HEK293 (cell line): ENCODE measurements at regions not wholly inside any gene's neighbourhood (a gene's known extent, or its start where the extent isn't known, plus 50 kb on each side); places are given as distances from the start of the nearest gene placed in this dataset.

Experiments
- CTCF ChIA-PET: fragments of 350-600 bp; formaldehyde crosslinking; extraction: SDS; loops from one replicate; lab custom pipeline; 2021; ENCODE audit warnings: antibody characterized with exemption; lab: Yijun Ruan, JAX
- POLR2A ChIA-PET: fragments of 300-600 bp; formaldehyde crosslinking; extraction: SDS; loops from one replicate; lab custom pipeline; 2020; ENCODE audit warnings: antibody characterized with exemption, inconsistent platforms; lab: Yijun Ruan, JAX
- H3K27ac ChIP-seq: fragments of 200-500 bp; sonication (Bioruptor generic); 2 replicates; pipeline ENCODE4 v1.5.1; 2014; ENCODE audit warnings: low read depth, low read length, control low read depth, inconsistent platforms; ENCODE audit errors: extremely low read depth
- H3K36me3 ChIP-seq, 2 experiments: fragments of 200-500 bp in 1 of 2; sonication (Bioruptor generic) in 1 of 2; 1 replicate in 1 of 2; 2 replicates in 1 of 2; pipeline ENCODE4 v1.5.1; 2014 to 2017; ENCODE audit warnings: inconsistent platforms in 2 of 2, low read length in 2 of 2; ENCODE audit not compliant: control insufficient read depth in 2 of 2, insufficient read depth in 1 of 2
- H3K4me1 ChIP-seq: fragments of 200-500 bp; sonication (Bioruptor generic); 2 replicates; pipeline ENCODE4 v1.5.1; 2014; ENCODE audit warnings: mild to moderate bottlenecking, low read length, inconsistent platforms; ENCODE audit not compliant: control insufficient read depth, insufficient read depth
- H3K4me3 ChIP-seq: 2 replicates; pipeline ENCODE4 v1.5.1; 2011; ENCODE audit warnings: low read depth, mild to moderate bottlenecking, control low read depth, low read length, moderate library complexity
- H3K9me3 ChIP-seq: fragments of 200-500 bp; sonication (Bioruptor generic); 2 replicates; pipeline ENCODE4 v1.5.1; 2014; ENCODE audit warnings: low read depth, low read length, inconsistent platforms; ENCODE audit not compliant: control insufficient read depth, insufficient read depth
- CTCF ChIP-seq: fragments of 450-650 bp; formaldehyde crosslinking; IDR thresholded peaks from 2 replicates; pipeline ENCODE4 v1.5.1; 2016; ENCODE audit warnings: missing biosample characterization, missing genetic modification characterization
- FEZF1 ChIP-seq: fragments of 450-650 bp; formaldehyde crosslinking; IDR thresholded peaks from 2 replicates; pipeline ENCODE4 v1.5.1; 2016; ENCODE audit warnings: missing biosample characterization, missing genetic modification characterization
- PRDM1 ChIP-seq: fragments of 450-650 bp; formaldehyde crosslinking; IDR thresholded peaks from 2 replicates; pipeline ENCODE4; 2016; ENCODE audit warnings: missing biosample characterization, missing genetic modification characterization
- SP7 ChIP-seq: fragments of 450-650 bp; formaldehyde crosslinking; IDR thresholded peaks from 2 replicates; pipeline ENCODE4 v1.5.1; 2016; ENCODE audit warnings: missing biosample characterization, missing genetic modification characterization
- ZBTB17 ChIP-seq: fragments of 450-650 bp; formaldehyde crosslinking; IDR thresholded peaks from 2 replicates; pipeline ENCODE4 v1.5.1; 2016; ENCODE audit warnings: missing biosample characterization, missing genetic modification characterization
- ZEB2 ChIP-seq: fragments of 450-650 bp; formaldehyde crosslinking; IDR thresholded peaks from 2 replicates; pipeline ENCODE4 v1.5.1; 2016; ENCODE audit warnings: missing biosample characterization, missing genetic modification characterization
- ZFP69B ChIP-seq: fragments of 450-650 bp; formaldehyde crosslinking; IDR thresholded peaks from 2 replicates; pipeline ENCODE4 v1.5.1; 2016; ENCODE audit warnings: missing biosample characterization, missing genetic modification characterization
- ZNF157 ChIP-seq: fragments of 450-650 bp; formaldehyde crosslinking; IDR thresholded peaks from 2 replicates; pipeline ENCODE4 v1.5.1; 2016; ENCODE audit warnings: missing biosample characterization, missing genetic modification characterization
- ZNF202 ChIP-seq: fragments of 450-650 bp; formaldehyde crosslinking; IDR thresholded peaks from 2 replicates; pipeline ENCODE4 v1.5.1; 2016; ENCODE audit warnings: missing biosample characterization, missing genetic modification characterization, borderline replicate concordance
- ZNF211 ChIP-seq: fragments of 450-650 bp; formaldehyde crosslinking; IDR thresholded peaks from 2 replicates; pipeline ENCODE4 v1.5.1; 2016; ENCODE audit warnings: low read depth, missing biosample characterization, missing genetic modification characterization
- ZNF214 ChIP-seq: fragments of 450-650 bp; formaldehyde crosslinking; IDR thresholded peaks from 2 replicates; pipeline ENCODE4 v1.5.1; 2017; ENCODE audit warnings: missing biosample characterization, mild to moderate bottlenecking, missing genetic modification characterization, borderline replicate concordance
- ZNF311 ChIP-seq: fragments of 450-650 bp; formaldehyde crosslinking; IDR thresholded peaks from 2 replicates; pipeline ENCODE4 v1.5.1; 2017; ENCODE audit warnings: missing biosample characterization, missing genetic modification characterization, borderline replicate concordance
- ZNF350 ChIP-seq: fragments of 450-650 bp; formaldehyde crosslinking; IDR thresholded peaks from 2 replicates; pipeline ENCODE4 v1.5.0; 2017; ENCODE audit warnings: missing biosample characterization, mild to moderate bottlenecking, missing genetic modification characterization
- ZNF354C ChIP-seq: fragments of 450-650 bp; formaldehyde crosslinking; IDR thresholded peaks from 2 replicates; pipeline ENCODE4 v1.5.1; 2016; ENCODE audit warnings: missing biosample characterization, missing genetic modification characterization, low read depth, borderline replicate concordance
- ZNF416 ChIP-seq: fragments of 450-650 bp; formaldehyde crosslinking; IDR thresholded peaks from 2 replicates; pipeline ENCODE4 v1.5.1; 2016; ENCODE audit warnings: missing biosample characterization, missing genetic modification characterization
- ZNF521 ChIP-seq: fragments of 450-650 bp; formaldehyde crosslinking; IDR thresholded peaks from 2 replicates; pipeline ENCODE4 v1.5.1; 2017; ENCODE audit warnings: missing biosample characterization, mild to moderate bottlenecking, missing genetic modification characterization
- ZNF544 ChIP-seq: fragments of 450-650 bp; formaldehyde crosslinking; IDR thresholded peaks from 2 replicates; pipeline ENCODE4 v1.5.0; 2017; ENCODE audit warnings: missing biosample characterization, missing genetic modification characterization
- ZNF555 ChIP-seq: fragments of 450-650 bp; formaldehyde crosslinking; conservative IDR thresholded peaks from 2 replicates; pipeline ENCODE4 v1.5.1; 2017; ENCODE audit warnings: missing biosample characterization, mild to moderate bottlenecking, missing genetic modification characterization, inconsistent platforms
- ZNF580 ChIP-seq: fragments of 450-650 bp; formaldehyde crosslinking; IDR thresholded peaks from 2 replicates; pipeline ENCODE4 v1.5.1; 2016; ENCODE audit warnings: missing biosample characterization, missing genetic modification characterization
- ZNF791 ChIP-seq: fragments of 450-650 bp; formaldehyde crosslinking; IDR thresholded peaks from 2 replicates; pipeline ENCODE4 v1.5.1; 2016; ENCODE audit warnings: missing biosample characterization, missing genetic modification characterization
- ZNF792 ChIP-seq: fragments of 450-650 bp; formaldehyde crosslinking; IDR thresholded peaks from 2 replicates; pipeline ENCODE4 v1.5.1; 2016; ENCODE audit warnings: missing biosample characterization, missing genetic modification characterization
- ZSCAN16 ChIP-seq: fragments of 450-650 bp; formaldehyde crosslinking; IDR thresholded peaks from 2 replicates; pipeline ENCODE4 v1.5.1; 2016; ENCODE audit warnings: missing biosample characterization, missing genetic modification characterization
- TF ChIP-seq, protein P1 (sequence below): fragments of 450-650 bp; formaldehyde crosslinking; IDR thresholded peaks from 2 replicates; pipeline ENCODE4 v1.5.1; 2016; ENCODE audit warnings: missing biosample characterization, missing genetic modification characterization
- TF ChIP-seq, protein P2 (sequence below): fragments of 450-650 bp; formaldehyde crosslinking; IDR thresholded peaks from 2 replicates; pipeline ENCODE4 v1.5.1; 2016; ENCODE audit warnings: missing biosample characterization, missing genetic modification characterization
- TF ChIP-seq, protein P3 (sequence below): fragments of 450-650 bp; formaldehyde crosslinking; IDR thresholded peaks from 2 replicates; pipeline ENCODE4 v1.5.1; 2016; ENCODE audit warnings: missing biosample characterization, missing genetic modification characterization
- TF ChIP-seq, protein P4 (sequence below): fragments of 450-650 bp; formaldehyde crosslinking; IDR thresholded peaks from 2 replicates; pipeline ENCODE4 v1.5.1; 2017; ENCODE audit warnings: missing biosample characterization, missing genetic modification characterization

DNA sequence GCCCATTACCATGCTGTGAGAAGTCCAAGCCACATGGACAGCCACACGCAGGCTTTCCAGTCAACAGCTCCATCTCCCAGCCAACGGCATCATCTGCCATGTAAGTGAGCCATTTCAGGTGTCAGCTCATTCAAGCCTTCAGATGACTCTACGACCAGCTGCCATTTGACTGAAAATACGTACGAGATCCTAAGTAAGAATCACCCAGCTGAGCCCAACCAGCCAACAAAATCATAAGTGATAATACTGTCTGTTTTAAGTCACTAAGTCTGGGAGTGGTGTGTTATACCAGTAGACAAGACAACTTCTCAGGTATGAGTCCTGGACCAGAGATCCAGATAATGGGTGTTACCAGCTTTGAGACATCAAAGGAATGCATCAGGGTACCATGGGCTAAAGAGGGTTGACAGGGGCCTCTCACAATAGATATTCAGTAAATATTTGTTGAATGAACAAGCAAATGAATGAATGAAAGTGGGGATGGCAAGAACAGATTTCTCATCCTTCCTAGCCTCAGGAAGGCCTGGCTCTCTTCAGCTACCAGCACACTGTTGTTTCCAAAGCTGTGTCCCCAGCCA, 52.9 kb upstream of the CTIF start:
- no peaks in the 10 kb centered on the region for H3K36me3 ChIP-seq
- POLR2A ChIA-PET = no interaction called here
- no peak overlapping the region for H3K4me3 ChIP-seq
- no peaks in the 10 kb centered on the region for H3K9me3 ChIP-seq
- CTCF ChIA-PET = interaction anchor here (0.6 to 6.1 kb wide), 4 partner anchors 11 to 178 kb away, joined by 3 to 59 read pairs (median 4); no protein-coding TSS in a partner anchor
- peaks cover 12% of the 10 kb centered on the region for H3K4me1 ChIP-seq
- TF ChIP-seq, protein P1, sequence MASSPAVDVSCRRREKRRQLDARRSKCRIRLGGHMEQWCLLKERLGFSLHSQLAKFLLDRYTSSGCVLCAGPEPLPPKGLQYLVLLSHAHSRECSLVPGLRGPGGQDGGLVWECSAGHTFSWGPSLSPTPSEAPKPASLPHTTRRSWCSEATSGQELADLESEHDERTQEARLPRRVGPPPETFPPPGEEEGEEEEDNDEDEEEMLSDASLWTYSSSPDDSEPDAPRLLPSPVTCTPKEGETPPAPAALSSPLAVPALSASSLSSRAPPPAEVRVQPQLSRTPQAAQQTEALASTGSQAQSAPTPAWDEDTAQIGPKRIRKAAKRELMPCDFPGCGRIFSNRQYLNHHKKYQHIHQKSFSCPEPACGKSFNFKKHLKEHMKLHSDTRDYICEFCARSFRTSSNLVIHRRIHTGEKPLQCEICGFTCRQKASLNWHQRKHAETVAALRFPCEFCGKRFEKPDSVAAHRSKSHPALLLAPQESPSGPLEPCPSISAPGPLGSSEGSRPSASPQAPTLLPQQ (tag by site-specific recombination) = no peak
- TF ChIP-seq SP7 (tag by site-specific recombination) (no peak), ZNF214 (no peak), ZNF157 (tag by site-specific recombination) (no peak), CTCF (tag by site-specific recombination) (no peak), ZNF544 (tag by site-specific recombination) (no peak), ZSCAN16 (no peak), ZNF521 (no peak), ZNF350 (no peak), ZNF792 (tag by site-specific recombination) (no peak), ZNF791 (tag by site-specific recombination) (no peak), ZNF580 (tag by site-specific recombination) (no peak), ZNF202 (tag by site-specific recombination) (no peak)
- TF ChIP-seq, protein P2, sequence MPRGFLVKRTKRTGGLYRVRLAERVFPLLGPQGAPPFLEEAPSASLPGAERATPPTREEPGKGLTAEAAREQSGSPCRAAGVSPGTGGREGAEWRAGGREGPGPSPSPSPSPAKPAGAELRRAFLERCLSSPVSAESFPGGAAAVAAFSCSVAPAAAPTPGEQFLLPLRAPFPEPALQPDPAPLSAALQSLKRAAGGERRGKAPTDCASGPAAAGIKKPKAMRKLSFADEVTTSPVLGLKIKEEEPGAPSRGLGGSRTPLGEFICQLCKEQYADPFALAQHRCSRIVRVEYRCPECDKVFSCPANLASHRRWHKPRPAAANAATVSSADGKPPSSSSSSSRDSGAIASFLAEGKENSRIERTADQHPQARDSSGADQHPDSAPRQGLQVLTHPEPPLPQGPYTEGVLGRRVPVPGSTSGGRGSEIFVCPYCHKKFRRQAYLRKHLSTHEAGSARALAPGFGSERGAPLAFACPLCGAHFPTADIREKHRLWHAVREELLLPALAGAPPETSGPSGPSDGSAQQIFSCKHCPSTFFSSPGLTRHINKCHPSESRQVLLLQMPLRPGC = no peak
- TF ChIP-seq, protein P3, sequence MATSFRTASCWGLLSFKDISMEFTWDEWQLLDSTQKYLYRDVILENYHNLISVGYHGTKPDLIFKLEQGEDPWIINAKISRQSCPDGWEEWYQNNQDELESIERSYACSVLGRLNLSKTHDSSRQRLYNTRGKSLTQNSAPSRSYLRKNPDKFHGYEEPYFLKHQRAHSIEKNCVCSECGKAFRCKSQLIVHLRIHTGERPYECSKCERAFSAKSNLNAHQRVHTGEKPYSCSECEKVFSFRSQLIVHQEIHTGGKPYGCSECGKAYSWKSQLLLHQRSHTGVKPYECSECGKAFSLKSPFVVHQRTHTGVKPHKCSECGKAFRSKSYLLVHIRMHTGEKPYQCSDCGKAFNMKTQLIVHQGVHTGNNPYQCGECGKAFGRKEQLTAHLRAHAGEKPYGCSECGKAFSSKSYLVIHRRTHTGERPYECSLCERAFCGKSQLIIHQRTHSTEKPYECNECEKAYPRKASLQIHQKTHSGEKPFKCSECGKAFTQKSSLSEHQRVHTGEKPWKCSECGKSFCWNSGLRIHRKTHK (tag by site-specific recombination) = no peak
- H3K27ac ChIP-seq = no peak overlapping the region

DNA sequence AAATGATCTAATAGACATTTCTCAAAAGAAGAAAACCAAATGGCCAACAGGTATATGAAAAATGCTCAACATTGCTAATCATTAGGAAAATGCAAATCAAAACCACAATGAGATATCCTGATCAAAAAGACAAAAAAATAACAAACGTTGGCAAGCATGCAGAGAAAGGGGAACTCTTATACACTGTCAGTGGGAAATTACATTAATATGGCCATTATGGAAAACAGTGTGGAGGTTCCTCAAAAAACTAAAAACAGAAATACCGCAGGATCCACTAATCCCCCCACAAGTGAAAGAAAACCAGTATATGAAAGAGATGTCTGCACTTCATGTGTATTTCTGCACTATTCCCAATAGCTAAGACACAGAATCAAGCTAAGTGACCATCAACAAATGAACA, 57.7 kb upstream of the CTIF start:
- CTCF ChIA-PET = interaction anchor here (0.7 to 1.5 kb wide), 3 partner anchors 16 to 229 kb away, joined by 3 to 5 read pairs (median 5); no protein-coding TSS in a partner anchor
- POLR2A ChIA-PET = no interaction called here
- no peak for TF ChIP-seq ZEB2 (tag by site-specific recombination)
- TF ChIP-seq ZNF311 (tag by site-specific recombination) = no peak
- TF ChIP-seq, protein P2 = no peak
- TF ChIP-seq ZNF555 (tag by site-specific recombination) = no peak
- no peak for TF ChIP-seq ZSCAN16
- TF ChIP-seq ZNF354C (tag by site-specific recombination) = no peak
- no peak for TF ChIP-seq ZNF416
- no peak for TF ChIP-seq FEZF1 (tag by site-specific recombination)
- TF ChIP-seq ZBTB17 = no peak
- no peak for TF ChIP-seq SP7 (tag by site-specific recombination)
- no peak for TF ChIP-seq ZNF211 (tag by site-specific recombination)
- no peak for TF ChIP-seq PRDM1 (tag by site-specific recombination)
- TF ChIP-seq ZFP69B (tag by site-specific recombination) = no peak
- TF ChIP-seq, protein P4, sequence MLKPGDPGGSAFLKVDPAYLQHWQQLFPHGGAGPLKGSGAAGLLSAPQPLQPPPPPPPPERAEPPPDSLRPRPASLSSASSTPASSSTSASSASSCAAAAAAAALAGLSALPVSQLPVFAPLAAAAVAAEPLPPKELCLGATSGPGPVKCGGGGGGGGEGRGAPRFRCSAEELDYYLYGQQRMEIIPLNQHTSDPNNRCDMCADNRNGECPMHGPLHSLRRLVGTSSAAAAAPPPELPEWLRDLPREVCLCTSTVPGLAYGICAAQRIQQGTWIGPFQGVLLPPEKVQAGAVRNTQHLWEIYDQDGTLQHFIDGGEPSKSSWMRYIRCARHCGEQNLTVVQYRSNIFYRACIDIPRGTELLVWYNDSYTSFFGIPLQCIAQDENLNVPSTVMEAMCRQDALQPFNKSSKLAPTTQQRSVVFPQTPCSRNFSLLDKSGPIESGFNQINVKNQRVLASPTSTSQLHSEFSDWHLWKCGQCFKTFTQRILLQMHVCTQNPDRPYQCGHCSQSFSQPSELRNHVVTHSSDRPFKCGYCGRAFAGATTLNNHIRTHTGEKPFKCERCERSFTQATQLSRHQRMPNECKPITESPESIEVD (tag by site-specific recombination) = no peak

More for the DNA sequence above, 57.7 kb upstream of the CTIF start:
- Histone ChIP-seq H3K9me3 (no peaks in the 10 kb centered on the region), H3K4me1 (no peaks in the 10 kb centered on the region), H3K36me3 (no peaks in the 10 kb centered on the region), H3K4me3 (no peak overlapping the region), H3K27ac (no peak overlapping the region)
